DMS114 treated with DMSO at 0.1 percent for 48 hours (cell line): ENCODE measurements at regions not wholly inside any gene's neighbourhood (a gene's known extent, or its start where the extent isn't known, plus 50 kb on each side); places are given as distances from the start of the nearest gene placed in this dataset.
"Not testable (repeated sequence)": the region's sequence is repeated elsewhere in the genome, so short reads cannot be mapped to it uniquely, and the experiment has no call there.

ENCODE experiments used
- DNase-seq: peaks from one replicate; lab custom pipeline; 2025; ENCODE audit not compliant: unreplicated experiment; lab: John Stamatoyannopoulos, UW

GRCh38 chr18:78242254-78242643, 737.4 kb upstream of the SALL3 start:
- DNase-seq, result no peak

GRCh38 chr18:78242806-78243205, 736.8 kb upstream of the SALL3 start:
- no peak for DNase-seq

GRCh38 chr18:78244779-78245178, 734.8 kb upstream of the SALL3 start:
- no peak for DNase-seq

GRCh38 chr18:78245451-78245850, 734.2 kb upstream of the SALL3 start:
- no peak for DNase-seq

- DNase-seq, result no peak
These were observed 733.6 kb upstream of the SALL3 start for GRCh38 chr18:78246050-78246449.

GRCh38 chr18:78246588-78246987, 733.0 kb upstream of the SALL3 start:
- DNase-seq, result no peak

- no peak for DNase-seq
These were observed 731.9 kb upstream of the SALL3 start for GRCh38 chr18:78247615-78248289.

- no peak for DNase-seq
These were observed 724.6 kb upstream of the SALL3 start for GRCh38 chr18:78255013-78255412.

GRCh38 chr18:78268226-78268988, 711.2 kb upstream of the SALL3 start:
- no peak for DNase-seq

GRCh38 chr18:78271790-78272189, 707.8 kb upstream of the SALL3 start:
- no peak for DNase-seq

GRCh38 chr18:78273876-78274275, 705.7 kb upstream of the SALL3 start:
- no peak for DNase-seq

GRCh38 chr18:78283425-78283824, 696.2 kb upstream of the SALL3 start:
- not testable (repeated sequence) for DNase-seq

- no peak for DNase-seq
These were observed 686.8 kb upstream of the SALL3 start for GRCh38 chr18:78292618-78293380.

- DNase-seq, result no peak
These were observed 686.1 kb upstream of the SALL3 start for GRCh38 chr18:78293540-78293939.

GRCh38 chr18:78293940-78294541, 685.6 kb upstream of the SALL3 start:
- DNase-seq, result no peak

GRCh38 chr18:78295262-78295661, 684.4 kb upstream of the SALL3 start:
- no peak for DNase-seq

- no peak for DNase-seq
These were observed 683.5 kb upstream of the SALL3 start for GRCh38 chr18:78296166-78296565.

- DNase-seq, result no peak
These were observed 682.6 kb upstream of the SALL3 start for GRCh38 chr18:78297048-78297447.

- DNase-seq, result no peak
These were observed 676.0 kb upstream of the SALL3 start for GRCh38 chr18:78303519-78304191.

- DNase-seq, result no peak
These were observed 675.1 kb upstream of the SALL3 start for GRCh38 chr18:78304192-78305164.
